Hindlimb muscle (tissue), 1 donor: ENCODE measurements at regions not wholly inside any gene's neighbourhood (a gene's known extent, or its start where the extent isn't known, plus 50 kb on each side); places are given as distances from the start of the nearest gene placed in this dataset.

ENCODE experiments used
- DNase-seq: peaks from one replicate; pipeline ENCODE4 v3.0.0-alpha.2; 2013

GRCh38 chr14:40894846-40895245, 711.8 kb upstream of the LRFN5 start:
- DNase-seq = no peak

GRCh38 chr14:40889126-40889525, 717.5 kb upstream of the LRFN5 start:
- DNase-seq = no peak

- DNase-seq = no peak
Observed at GRCh38 chr14:40887912-40888311, 718.8 kb upstream of the LRFN5 start.

GRCh38 chr14:40870252-40870651, 736.4 kb upstream of the LRFN5 start:
- no peak for DNase-seq

GRCh38 chr14:40859055-40859454, 747.6 kb upstream of the LRFN5 start:
- no peak for DNase-seq

- DNase-seq = no peak
Observed at GRCh38 chr14:40855343-40855742, 751.3 kb upstream of the LRFN5 start.

GRCh38 chr14:40850191-40850590, 756.5 kb upstream of the LRFN5 start:
- no peak for DNase-seq

GRCh38 chr14:40847480-40847879, 759.2 kb upstream of the LRFN5 start:
- peak; percentile 25 for DNase-seq

- DNase-seq = no peak
Observed at GRCh38 chr14:40842816-40843215, 763.9 kb upstream of the LRFN5 start.

GRCh38 chr14:40841886-40842285, 764.8 kb upstream of the LRFN5 start:
- DNase-seq = no peak

- DNase-seq = no peak
Observed at GRCh38 chr14:40838601-40839000, 768.1 kb upstream of the LRFN5 start.

- DNase-seq = peak; percentile 11
Observed at GRCh38 chr14:40806471-40806870, 800.2 kb upstream of the LRFN5 start.

GRCh38 chr14:40796168-40796567, 810.5 kb upstream of the LRFN5 start:
- no peak for DNase-seq

- DNase-seq = no peak
Observed at GRCh38 chr14:40784860-40785259, 821.8 kb upstream of the LRFN5 start.

- no peak for DNase-seq
Observed at GRCh38 chr14:40762685-40763084, 844.0 kb upstream of the LRFN5 start.

- no peak for DNase-seq
Observed at GRCh38 chr14:40762177-40762576, 844.5 kb upstream of the LRFN5 start.

- no peak for DNase-seq
Observed at GRCh38 chr14:40760704-40761103, 846.0 kb upstream of the LRFN5 start.

GRCh38 chr14:40758076-40758475, 848.6 kb upstream of the LRFN5 start:
- peak; percentile 51 for DNase-seq

- DNase-seq = no peak
Observed at GRCh38 chr14:40757376-40757950, 849.2 kb upstream of the LRFN5 start.

GRCh38 chr14:40733206-40733605, 873.5 kb upstream of the LRFN5 start:
- no peak for DNase-seq

GRCh38 chr14:40727107-40727506, 879.6 kb upstream of the LRFN5 start:
- DNase-seq = no peak

- no peak for DNase-seq
Observed at GRCh38 chr14:40713387-40713786, 893.3 kb upstream of the LRFN5 start.

- DNase-seq = no peak
Observed at GRCh38 chr14:40697231-40697630, 909.4 kb upstream of the LRFN5 start.

- DNase-seq = no peak
Observed at GRCh38 chr14:40694023-40694422, 912.7 kb upstream of the LRFN5 start.

GRCh38 chr14:40691066-40691465, 915.6 kb upstream of the LRFN5 start:
- DNase-seq = no peak
